ENCODE measurements at regions not wholly inside any gene's neighbourhood (a gene's known extent, or its start where the extent isn't known, plus 50 kb on each side); places are given as distances from the start of the nearest gene placed in this dataset.

DNA sequence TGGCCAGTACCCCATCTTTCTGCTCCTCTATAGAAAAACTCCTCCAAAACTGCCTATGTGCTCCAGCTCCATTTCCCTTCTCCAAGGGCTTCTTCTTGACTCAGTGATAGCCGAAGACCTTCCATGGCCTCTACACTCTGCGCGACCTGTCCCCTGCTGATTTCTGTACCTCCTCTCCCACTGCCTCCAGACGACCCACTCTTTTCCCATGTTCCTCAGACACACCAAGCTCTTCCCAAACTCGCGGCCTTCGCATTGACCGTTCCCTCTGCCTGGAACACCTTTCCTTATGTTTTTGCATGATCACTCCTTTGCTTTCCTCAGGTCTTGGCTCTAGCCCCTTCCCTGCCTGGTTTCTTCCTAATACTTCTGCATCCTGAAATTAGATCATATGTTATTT, 255.6 kb upstream of the SDK2 start:
- Mint-ChIP-seq H3K27ac (peak overlapping the region in 1 of 10 donors; percentile 89), H3K36me3 (no peaks in the 10 kb centered on the region), H3K27me3 (peaks cover 22 to 54% (median 47%) of the 10 kb centered on the region in 5 donors), H3K4me3 (peak overlapping the region in 1 of 10 donors; percentile 9), H3K4me1 (peaks cover 4 to 21% (median 17%) of the 10 kb centered on the region in 4 donors), H3K9me3 (no peaks in the 10 kb centered on the region)
- POLR2A ChIA-PET = no interaction called here
- DNase-seq (no peak), ATAC-seq (no peak)

GRCh38 chr17:73900516-73900915, 256.3 kb upstream of the SDK2 start:
- H3K27me3 Mint-ChIP-seq = peaks cover 22 to 54% (median 43%) of the 10 kb centered on the region in 5 donors
- H3K4me3 Mint-ChIP-seq = no peak overlapping the region
- ATAC-seq (no peak), DNase-seq (no peak)
- H3K9me3 Mint-ChIP-seq = no peaks in the 10 kb centered on the region
- no peaks in the 10 kb centered on the region for H3K36me3 Mint-ChIP-seq
- peaks cover 4 to 21% (median 17%) of the 10 kb centered on the region in 4 donors for H3K4me1 Mint-ChIP-seq
- no peak overlapping the region for H3K27ac Mint-ChIP-seq
- POLR2A ChIA-PET = no interaction called here

DNA sequence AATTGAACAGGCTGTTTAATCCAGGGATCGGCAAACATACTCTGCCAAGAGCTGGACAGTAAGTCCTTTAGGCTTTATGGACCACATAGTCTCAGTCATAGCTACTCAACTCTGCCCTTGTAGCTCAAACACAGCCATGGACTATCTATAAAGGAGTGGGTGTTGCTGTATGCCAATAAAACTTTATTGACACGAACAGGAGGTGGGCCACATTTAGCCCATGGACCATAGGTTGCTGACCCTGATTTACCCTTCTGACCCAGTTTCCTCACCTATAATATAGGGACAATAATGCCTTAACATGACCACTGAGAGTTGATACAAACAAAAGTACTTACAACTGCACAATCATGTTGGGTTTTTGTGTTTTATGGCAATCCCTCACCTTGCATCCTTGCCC, 257.0 kb upstream of the SDK2 start:
- peaks cover 24 to 54% (median 46%) of the 10 kb centered on the region in 5 donors for H3K27me3 Mint-ChIP-seq
- ATAC-seq (no peak), DNase-seq (no peak)
- no peak overlapping the region for H3K27ac Mint-ChIP-seq
- POLR2A ChIA-PET = no interaction called here
- H3K36me3 Mint-ChIP-seq = no peaks in the 10 kb centered on the region
- H3K4me3 Mint-ChIP-seq = peak overlapping the region; percentile 79 to 90 (median 87)
- H3K9me3 Mint-ChIP-seq = peaks cover 0 to 2% (median 0%) of the 10 kb centered on the region in 9 donors
- H3K4me1 Mint-ChIP-seq = peaks cover 4 to 21% (median 17%) of the 10 kb centered on the region in 4 donors

GRCh38 chr17:73901661-73902415, 257.6 kb upstream of the SDK2 start:
- Mint-ChIP-seq H3K27ac (peak overlapping the region in 4 of 10 donors; percentile 14 to 71 (median 46)), H3K36me3 (no peaks in the 10 kb centered on the region), H3K9me3 (peaks cover 0 to 2% (median 0%) of the 10 kb centered on the region in 9 donors), H3K4me3 (peak overlapping the region; percentile 79 to 90 (median 87)), H3K27me3 (peaks cover 27 to 56% (median 51%) of the 10 kb centered on the region in 5 donors), H3K4me1 (peaks cover 4 to 21% (median 17%) of the 10 kb centered on the region in 4 donors)
- DNase-seq (peak in 2 of 10 donors; percentile 0 to 9), ATAC-seq (peak in 1 of 2 donors; percentile 46)
- POLR2A ChIA-PET = no interaction called here

DNA sequence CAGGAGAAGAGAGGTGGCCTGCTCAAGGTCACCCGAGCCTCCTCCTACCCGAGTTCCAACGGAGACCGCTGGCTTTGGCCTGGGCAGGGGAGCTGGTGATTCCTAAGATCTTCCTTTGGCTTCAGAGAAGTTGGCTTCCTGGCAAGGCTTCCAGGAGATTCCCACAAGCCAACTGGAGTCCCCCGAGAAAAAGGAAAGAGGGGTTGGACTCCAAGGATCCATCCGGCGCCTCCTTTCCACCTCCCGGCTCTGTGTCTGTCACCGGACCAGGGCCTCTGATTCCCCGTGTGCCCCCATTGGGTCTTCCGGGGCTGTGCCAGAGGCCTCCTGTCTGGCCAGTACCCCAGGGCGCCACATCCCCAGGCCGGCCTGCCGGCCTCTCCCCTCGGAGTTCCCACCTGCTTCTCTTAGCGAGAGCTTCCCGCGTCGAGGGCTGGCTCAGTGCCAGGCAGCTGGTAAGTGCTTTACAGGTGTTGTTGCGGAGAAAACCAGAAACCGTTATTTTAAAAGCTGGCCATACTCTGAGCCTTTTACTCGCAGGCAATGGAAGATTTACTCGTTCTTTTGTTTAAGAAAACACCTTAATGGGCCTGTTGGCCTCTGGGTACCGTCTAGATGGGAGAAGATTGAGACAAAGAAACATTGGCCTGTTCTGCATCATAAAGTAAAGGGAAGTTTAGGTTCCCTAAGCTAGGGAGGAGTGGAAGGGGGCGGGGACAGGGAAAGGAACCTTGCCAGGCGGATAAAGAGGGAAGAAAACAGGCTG, 258.4 kb upstream of the SDK2 start:
- H3K27ac Mint-ChIP-seq = peak overlapping the region in 3 of 10 donors; percentile 14 to 55 (median 42)
- H3K36me3 Mint-ChIP-seq = no peaks in the 10 kb centered on the region
- no peak for ATAC-seq
- peaks cover 0 to 2% (median 0%) of the 10 kb centered on the region in 9 donors for H3K9me3 Mint-ChIP-seq
- POLR2A ChIA-PET = no interaction called here
- peaks cover 4 to 21% (median 17%) of the 10 kb centered on the region in 4 donors for H3K4me1 Mint-ChIP-seq
- DNase-seq = peak in 1 of 10 donors; percentile 1
- H3K27me3 Mint-ChIP-seq = peaks cover 27 to 54% (median 48%) of the 10 kb centered on the region in 5 donors
- H3K4me3 Mint-ChIP-seq = peak overlapping the region; percentile 79 to 90 (median 87)

DNA sequence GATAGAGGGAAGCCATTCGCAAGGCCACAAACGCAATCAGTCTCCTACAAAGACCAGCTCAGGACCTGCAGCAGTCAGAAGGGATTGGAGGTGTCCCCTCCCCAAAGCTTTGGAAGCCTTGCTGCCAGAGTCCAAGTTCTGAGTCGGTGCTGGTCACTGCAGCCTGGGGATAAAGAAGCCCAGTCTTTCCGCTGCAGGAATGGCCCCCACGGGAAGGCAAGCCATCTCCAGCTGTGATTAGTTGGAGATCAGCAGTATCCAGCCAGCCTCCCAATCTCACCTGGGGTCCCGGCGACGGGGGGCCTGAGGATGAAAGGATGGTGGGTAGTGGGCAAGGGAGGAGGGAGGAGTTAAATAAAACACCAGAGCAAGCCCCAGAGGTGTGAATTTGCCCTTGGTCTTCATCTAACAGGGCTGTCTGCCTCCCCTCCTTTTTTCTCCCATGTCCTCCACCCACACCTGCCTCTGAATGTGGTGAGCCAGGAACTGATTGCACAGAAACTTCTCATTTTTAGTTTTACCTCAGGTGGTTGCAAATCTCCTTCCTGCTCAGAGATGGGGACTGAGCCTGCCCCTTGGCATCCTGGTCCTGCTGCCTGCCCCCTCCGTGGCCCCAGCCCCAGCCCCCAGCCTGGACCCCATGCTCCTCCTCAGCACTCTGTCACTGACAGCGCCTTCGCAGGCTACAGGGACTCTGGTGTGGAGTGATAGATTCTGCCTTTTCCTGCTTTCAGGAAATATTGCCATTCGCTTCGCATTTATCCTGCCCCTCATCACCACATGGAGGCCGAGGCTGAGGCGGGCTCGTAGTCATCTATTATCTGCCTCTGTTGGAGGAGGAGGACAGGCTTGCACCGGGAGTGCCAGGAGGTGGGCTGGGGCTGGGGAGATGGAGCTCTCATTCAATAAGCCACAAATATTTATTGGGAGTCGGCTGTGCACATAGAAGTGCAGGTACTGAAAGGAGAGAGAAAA, 262.9 kb upstream of the SDK2 start:
- H3K27me3 Mint-ChIP-seq = peaks cover 22 to 45% (median 35%) of the 10 kb centered on the region in 5 donors
- H3K27ac Mint-ChIP-seq = peak overlapping the region in 1 of 10 donors; percentile 14
- H3K9me3 Mint-ChIP-seq = peaks cover 0 to 2% (median 0%) of the 10 kb centered on the region in 9 donors
- no peak for DNase-seq
- H3K4me1 Mint-ChIP-seq = peaks cover 0 to 7% (median 6%) of the 10 kb centered on the region in 4 donors
- no peak overlapping the region for H3K4me3 Mint-ChIP-seq
- POLR2A ChIA-PET = no interaction called here
- H3K36me3 Mint-ChIP-seq = no peaks in the 10 kb centered on the region
- no peak for ATAC-seq

DNA sequence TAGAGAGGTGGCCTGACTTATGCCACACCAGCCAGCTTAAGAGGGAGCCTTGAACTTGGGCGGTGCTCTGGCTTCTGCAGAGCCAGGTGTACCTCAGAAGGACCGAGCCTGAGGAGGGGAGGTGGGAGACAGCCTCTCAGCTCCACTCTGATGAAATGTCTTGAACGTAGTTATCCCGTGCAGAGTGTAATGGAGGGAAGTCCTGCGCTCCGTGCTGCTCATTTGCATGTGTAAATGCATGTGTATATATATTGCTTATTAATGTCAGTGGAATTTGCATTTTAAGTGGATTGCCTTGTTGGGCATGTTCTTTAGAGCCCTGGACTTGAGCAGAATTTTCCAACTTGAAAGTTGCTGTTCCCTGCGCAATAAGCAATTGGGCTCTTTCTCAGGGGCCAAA, 264.9 kb upstream of the SDK2 start:
- POLR2A ChIA-PET = no interaction called here

GRCh38 chr17:73910206-73910605, 266.0 kb upstream of the SDK2 start:
- peaks cover 0 to 14% (median 3%) of the 10 kb centered on the region in 9 donors for H3K9me3 Mint-ChIP-seq
- DNase-seq (no peak), ATAC-seq (no peak)
- peaks cover 26 to 43% (median 33%) of the 10 kb centered on the region in 5 donors for H3K27me3 Mint-ChIP-seq
- H3K4me3 Mint-ChIP-seq = no peak overlapping the region
- H3K36me3 Mint-ChIP-seq = peaks cover 0 to 10% (median 5%) of the 10 kb centered on the region in 3 donors
- H3K27ac Mint-ChIP-seq = no peak overlapping the region
- H3K4me1 Mint-ChIP-seq = peaks cover 0 to 2% (median 0%) of the 10 kb centered on the region in 4 donors
- POLR2A ChIA-PET = no interaction called here

More for the DNA sequence above, 264.9 kb upstream of the SDK2 start:
- H3K4me3 Mint-ChIP-seq = no peak overlapping the region
- no peak for ATAC-seq
- no peak for DNase-seq
- peaks cover 0 to 5% (median 0%) of the 10 kb centered on the region in 9 donors for H3K9me3 Mint-ChIP-seq
- peaks cover 0 to 2% (median 0%) of the 10 kb centered on the region in 4 donors for H3K4me1 Mint-ChIP-seq
- H3K27me3 Mint-ChIP-seq = peaks cover 26 to 41% (median 34%) of the 10 kb centered on the region in 5 donors
- no peak overlapping the region for H3K27ac Mint-ChIP-seq
- H3K36me3 Mint-ChIP-seq = peaks cover 0 to 2% (median under 1%) of the 10 kb centered on the region in 3 donors

GRCh38 chr17:73910821-73911515, 266.7 kb upstream of the SDK2 start:
- ATAC-seq = no peak
- Mint-ChIP-seq H3K36me3 (peaks cover 0 to 14% (median 7%) of the 10 kb centered on the region in 3 donors), H3K9me3 (peaks cover 0 to 17% (median 6%) of the 10 kb centered on the region in 9 donors), H3K4me3 (no peak overlapping the region), H3K4me1 (peaks cover 0 to 2% (median 0%) of the 10 kb centered on the region in 4 donors), H3K27ac (no peak overlapping the region), H3K27me3 (peaks cover 26 to 44% (median 30%) of the 10 kb centered on the region in 5 donors)
- DNase-seq = no peak
- POLR2A ChIA-PET = no interaction called here

GRCh38 chr17:73911726-73912372, 267.6 kb upstream of the SDK2 start:
- Mint-ChIP-seq H3K27me3 (peaks cover 24 to 40% (median 29%) of the 10 kb centered on the region in 5 donors), H3K4me1 (peaks cover 0 to 2% (median 0%) of the 10 kb centered on the region in 4 donors), H3K9me3 (peaks cover 0 to 20% (median 6%) of the 10 kb centered on the region in 9 donors), H3K36me3 (peaks cover 0 to 14% (median 7%) of the 10 kb centered on the region in 3 donors), H3K27ac (no peak overlapping the region), H3K4me3 (no peak overlapping the region)
- DNase-seq = no peak
- no peak for ATAC-seq
- POLR2A ChIA-PET = no interaction called here

DNA sequence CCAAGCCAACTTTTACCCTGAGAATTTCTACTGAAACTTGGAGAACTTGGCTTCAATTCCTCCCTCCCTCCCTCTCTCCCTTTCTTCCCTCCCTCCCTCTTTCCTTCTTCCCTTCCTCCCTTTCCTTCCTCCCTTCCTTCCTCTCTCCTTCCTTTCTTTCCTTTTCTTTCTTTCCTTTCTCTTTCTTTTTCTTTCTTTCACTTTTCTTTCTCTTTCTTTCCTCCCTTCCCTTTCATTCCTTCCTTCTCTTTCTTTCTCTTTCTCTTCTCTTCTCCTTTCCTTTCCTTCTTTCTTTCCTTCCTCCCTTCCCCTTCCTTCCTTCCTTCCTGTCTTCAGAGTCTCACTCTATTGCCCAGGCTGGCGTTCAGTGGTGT, 268.1 kb upstream of the SDK2 start:
- Mint-ChIP-seq H3K27me3 (peaks cover 25 to 43% (median 33%) of the 10 kb centered on the region in 5 donors), H3K4me3 (no peak overlapping the region), H3K9me3 (peaks cover 0 to 25% (median 6%) of the 10 kb centered on the region in 9 donors), H3K36me3 (peaks cover 0 to 14% (median 7%) of the 10 kb centered on the region in 3 donors), H3K4me1 (peaks cover 0 to 2% (median 0%) of the 10 kb centered on the region in 4 donors), H3K27ac (no peak overlapping the region)
- POLR2A ChIA-PET = no interaction called here
- DNase-seq (no peak), ATAC-seq (no peak)
